H1 (cell line): ENCODE measurements at regions not wholly inside any gene's neighbourhood (a gene's known extent, or its start where the extent isn't known, plus 50 kb on each side); places are given as distances from the start of the nearest gene placed in this dataset.

ENCODE experiments used
- CTBP2 ChIP-seq: IDR thresholded peaks from 2 replicates; pipeline ENCODE4 v1.7.0; 2011; ENCODE audit warnings: borderline replicate concordance, mild to moderate bottlenecking, moderate library complexity, mixed read lengths, low read length; ENCODE audit not compliant: insufficient read depth, insufficient read length
- RBBP5 ChIP-seq: IDR thresholded peaks from 2 replicates; pipeline ENCODE4 v1.7.1; 2012; ENCODE audit warnings: low read depth, mild to moderate bottlenecking, inconsistent platforms, low read length, moderate library complexity, borderline replicate concordance
- SP2 ChIP-seq: IDR thresholded peaks from 2 replicates; pipeline ENCODE4 v1.6.1; 2012; ENCODE audit warnings: mild to moderate bottlenecking, low read length, inconsistent platforms
- SUZ12 ChIP-seq: fragments of 200-600 bp; sonication (generic); IDR thresholded peaks from 2 replicates; pipeline ENCODE4 v1.6.1; 2012; ENCODE audit warnings: mild to moderate bottlenecking, inconsistent platforms, low read length, moderate library complexity, mixed read lengths

- no peak for TF ChIP-seq SUZ12
- TF ChIP-seq SP2: no peak
- TF ChIP-seq CTBP2: no peak
- TF ChIP-seq RBBP5: no peak
- TF ChIP-seq, all 59 proteins: peak for 5
These were observed 166.3 kb upstream of the ADCY1 start (continued) for GRCh38 chr7:45407730-45408408.
